HG02884 (cell line): ENCODE measurements at regions not wholly inside any gene's neighbourhood (a gene's known extent, or its start where the extent isn't known, plus 50 kb on each side); places are given as distances from the start of the nearest gene placed in this dataset.

Source experiments
- ATAC-seq: cut with Tn5 transposase; IDR thresholded peaks from one replicate; pipeline ENCODE4 v1.9.1; 2021; ENCODE audit warnings: mild to moderate bottlenecking, moderate library complexity; ENCODE audit not compliant: unreplicated experiment

GRCh38 chr5:124102486-124102885, 590.5 kb downstream of the CSNK1G3 start:
- ATAC-seq = no peak

DNA sequence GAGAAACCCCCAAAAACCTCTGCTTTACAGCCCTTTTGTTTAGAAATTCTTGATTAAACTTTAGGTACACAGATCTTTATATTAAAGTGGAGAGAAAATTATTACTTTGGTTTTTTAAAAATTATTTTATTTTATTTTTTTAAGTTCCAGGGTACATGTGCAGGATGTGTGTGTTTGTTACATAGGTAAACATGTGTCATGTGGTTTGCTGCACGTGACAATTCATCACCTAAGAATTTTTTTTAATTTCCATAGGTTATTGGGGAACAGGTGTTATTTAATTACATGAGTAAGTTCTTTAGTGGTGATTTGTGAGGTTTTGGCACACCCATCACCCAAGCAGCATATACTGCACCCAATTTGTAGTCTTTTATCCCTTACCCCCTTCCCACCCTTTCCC, 581.7 kb downstream of the CSNK1G3 start:
- ATAC-seq = no peak

DNA sequence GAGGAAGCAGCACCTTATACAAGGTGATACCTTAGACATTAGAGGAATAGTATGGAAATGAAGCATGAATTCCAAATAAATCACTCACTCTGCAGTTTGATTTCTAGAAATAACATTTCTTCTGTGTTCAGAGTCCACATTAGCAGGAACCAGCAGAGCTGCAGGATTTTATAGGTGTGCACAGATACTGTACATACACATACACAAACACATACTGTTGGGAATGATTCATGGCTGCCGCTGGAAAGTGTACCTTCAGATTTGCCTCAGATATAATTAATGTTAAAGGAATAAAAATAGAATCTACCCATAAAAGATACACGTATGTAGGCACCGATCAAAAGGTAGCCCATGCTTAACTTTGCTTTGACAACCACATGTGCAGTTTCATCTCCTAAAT, 578.1 kb downstream of the CSNK1G3 start:
- ATAC-seq = no peak

GRCh38 chr5:124089578-124089977, 577.6 kb downstream of the CSNK1G3 start:
- no peak for ATAC-seq

- no peak for ATAC-seq
These were observed 576.5 kb downstream of the CSNK1G3 start for GRCh38 chr5:124088289-124089032.

DNA sequence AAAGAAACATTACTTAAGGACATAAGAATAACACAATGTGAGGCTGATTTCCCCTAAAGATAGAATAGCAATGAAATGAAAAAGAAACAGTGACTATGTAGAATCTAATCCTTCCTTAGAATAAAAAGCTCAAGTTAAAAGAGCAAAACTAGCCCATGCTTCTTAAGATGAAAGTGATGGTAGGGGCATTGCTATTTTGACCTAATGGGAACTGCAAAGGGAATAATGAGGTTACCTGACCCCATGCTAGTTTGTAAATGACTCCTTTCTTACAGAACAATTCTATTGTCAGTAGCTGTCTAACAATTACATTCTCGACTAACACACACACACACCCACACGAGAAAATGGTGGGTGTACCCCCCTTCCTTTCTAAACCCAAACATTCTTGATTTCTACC, 575.8 kb downstream of the CSNK1G3 start:
- ATAC-seq = no peak

- ATAC-seq = no peak
These were observed 568.3 kb downstream of the CSNK1G3 start for GRCh38 chr5:124080256-124080655.

DNA sequence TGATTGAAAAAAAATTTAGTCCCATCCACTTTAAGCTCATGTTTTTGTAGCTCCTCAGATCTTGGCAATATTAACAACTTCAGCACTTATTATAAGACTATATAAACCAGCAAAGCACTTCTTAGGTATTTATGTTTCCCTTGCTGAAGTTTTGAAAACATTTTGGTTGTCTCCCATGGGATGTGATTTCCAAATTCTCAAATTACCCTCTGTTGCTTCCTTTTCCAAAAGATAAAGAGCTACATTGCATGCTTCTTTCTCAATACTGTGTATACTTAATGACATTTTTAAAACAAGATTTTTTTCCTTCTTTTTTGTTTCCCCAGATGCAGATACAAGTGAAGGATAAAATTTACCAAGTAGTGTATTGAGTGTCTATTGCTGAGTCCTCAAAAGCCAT, 567.1 kb downstream of the CSNK1G3 start:
- no peak for ATAC-seq

- ATAC-seq = no peak
These were observed 562.5 kb downstream of the CSNK1G3 start for GRCh38 chr5:124074500-124074899.

DNA sequence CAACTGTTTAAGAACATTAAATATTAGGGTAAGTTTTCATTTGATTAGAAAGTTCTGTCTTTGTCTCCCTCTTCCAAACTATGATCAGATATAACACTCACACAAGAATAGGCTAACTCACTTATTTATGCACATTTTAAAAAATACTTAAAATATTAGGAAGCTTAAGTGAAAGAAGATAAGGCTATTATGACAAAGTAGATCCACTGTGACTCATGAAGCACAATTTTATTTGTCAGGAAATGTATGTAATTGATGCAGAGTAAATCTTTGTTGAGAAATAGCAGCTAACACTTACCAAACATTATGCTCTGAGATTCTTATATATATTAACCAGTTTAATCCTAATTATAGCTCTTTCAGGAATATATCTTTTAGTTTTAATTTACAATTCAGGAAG, 560.6 kb downstream of the CSNK1G3 start:
- ATAC-seq = no peak

DNA sequence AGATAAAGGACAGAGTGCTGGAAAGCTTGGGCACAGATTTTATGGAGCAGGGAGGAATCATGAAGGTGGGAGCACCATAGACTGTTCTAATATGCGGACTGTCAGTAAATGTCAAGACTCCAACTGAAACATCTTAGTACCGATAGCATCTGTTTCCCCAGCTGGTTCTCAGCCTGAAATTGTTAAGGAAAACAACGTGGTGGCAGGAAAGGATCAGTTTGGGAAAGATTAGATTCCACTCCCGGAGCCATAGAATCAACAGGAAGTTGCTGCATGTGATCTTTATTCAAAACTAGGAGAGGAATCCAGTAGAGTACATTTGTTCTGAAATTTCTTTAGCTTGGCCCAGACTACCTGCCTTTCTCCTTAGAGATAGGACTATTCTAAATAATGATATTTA, 559.1 kb downstream of the CSNK1G3 start:
- ATAC-seq = no peak

DNA sequence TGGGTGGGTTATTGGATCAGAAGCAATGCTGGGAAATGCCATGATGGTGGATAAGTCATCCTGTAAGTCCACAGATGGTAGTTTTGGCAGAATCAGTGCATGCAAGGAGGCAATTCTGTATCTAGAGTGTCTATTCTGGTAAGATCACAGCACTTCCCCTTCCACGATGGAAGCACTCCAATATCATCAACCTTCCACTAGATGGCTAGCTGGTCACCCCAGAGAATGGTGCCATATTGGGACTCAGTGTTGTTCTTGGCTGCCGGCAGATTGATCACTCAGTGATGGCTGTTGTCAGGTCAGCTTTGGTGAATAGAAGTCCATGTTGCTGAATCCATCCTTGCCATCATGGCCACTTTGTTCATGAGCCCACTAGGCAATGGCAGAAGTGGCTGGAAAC, 553.5 kb downstream of the CSNK1G3 start:
- no peak for ATAC-seq

GRCh38 chr5:124064956-124065355, 553.0 kb downstream of the CSNK1G3 start:
- no peak for ATAC-seq

GRCh38 chr5:124061663-124062062, 549.7 kb downstream of the CSNK1G3 start:
- ATAC-seq = no peak

- no peak for ATAC-seq
These were observed 549.1 kb downstream of the CSNK1G3 start for GRCh38 chr5:124061068-124061430.

DNA sequence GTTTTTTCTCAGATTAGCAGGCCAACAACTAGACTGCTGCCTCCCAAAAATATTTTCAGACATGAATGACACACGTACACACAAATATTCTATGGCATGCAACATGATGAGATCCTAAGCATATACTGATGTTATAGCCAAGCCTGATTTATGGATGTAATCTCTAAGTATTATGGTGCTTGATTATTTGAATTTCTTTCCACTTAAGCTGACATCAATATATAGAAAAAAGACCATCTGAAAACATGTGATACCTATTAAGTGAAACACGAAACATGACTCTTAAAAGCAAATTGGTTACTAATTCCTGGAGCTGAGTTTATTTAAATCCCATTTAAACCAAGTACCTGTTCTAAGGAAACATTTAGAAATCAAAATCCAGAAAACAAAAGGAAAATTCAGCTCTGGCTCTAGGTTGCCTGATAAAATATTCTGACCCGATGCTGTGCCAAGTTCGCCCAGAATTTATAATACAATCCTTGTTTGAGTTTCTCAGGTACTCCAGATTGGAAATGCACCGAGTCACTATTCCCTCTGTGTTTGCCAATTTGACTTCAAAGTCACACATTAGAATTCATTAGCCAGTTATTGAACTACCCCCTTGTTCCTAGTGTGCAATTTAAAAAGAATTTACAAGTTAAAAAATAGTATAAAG, 548.6 kb downstream of the CSNK1G3 start:
- no peak for ATAC-seq

DNA sequence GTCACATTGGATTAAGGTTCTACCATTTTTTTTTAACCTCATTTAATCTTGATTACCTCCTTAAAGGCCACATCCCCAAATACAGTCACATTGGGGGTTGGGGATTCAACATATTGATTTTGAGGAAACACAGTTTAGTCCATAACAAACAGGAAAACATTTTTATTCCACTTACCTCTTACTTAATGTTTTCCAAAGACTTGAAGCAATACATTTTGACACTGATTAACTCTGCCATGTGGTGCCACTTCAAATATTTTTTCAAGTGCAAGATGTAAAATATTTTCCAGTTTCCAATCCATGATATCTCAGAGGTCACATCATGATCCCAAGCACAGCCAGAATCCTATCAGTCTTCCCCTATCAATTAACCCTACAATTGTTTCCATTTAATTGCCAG, 548.0 kb downstream of the CSNK1G3 start:
- no peak for ATAC-seq

DNA sequence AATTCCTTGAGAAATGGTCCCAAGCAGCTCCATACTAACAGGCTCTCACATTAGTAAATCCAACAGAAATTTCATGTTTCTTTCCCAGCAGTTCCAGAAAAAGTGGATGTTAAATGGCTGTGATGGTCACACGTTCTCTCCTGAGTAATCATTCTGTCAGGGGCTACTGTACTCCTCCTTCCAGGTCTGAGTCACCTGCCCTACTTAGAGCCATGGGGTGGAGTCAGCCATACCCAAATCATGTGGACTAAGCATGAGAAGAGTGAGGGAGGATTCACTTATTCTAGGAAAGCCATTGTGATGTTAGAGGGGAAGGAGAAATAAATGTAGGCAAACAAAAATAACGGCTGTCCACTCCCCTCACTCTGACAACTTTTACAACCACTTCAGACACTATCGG, 547.2 kb downstream of the CSNK1G3 start:
- no peak for ATAC-seq

DNA sequence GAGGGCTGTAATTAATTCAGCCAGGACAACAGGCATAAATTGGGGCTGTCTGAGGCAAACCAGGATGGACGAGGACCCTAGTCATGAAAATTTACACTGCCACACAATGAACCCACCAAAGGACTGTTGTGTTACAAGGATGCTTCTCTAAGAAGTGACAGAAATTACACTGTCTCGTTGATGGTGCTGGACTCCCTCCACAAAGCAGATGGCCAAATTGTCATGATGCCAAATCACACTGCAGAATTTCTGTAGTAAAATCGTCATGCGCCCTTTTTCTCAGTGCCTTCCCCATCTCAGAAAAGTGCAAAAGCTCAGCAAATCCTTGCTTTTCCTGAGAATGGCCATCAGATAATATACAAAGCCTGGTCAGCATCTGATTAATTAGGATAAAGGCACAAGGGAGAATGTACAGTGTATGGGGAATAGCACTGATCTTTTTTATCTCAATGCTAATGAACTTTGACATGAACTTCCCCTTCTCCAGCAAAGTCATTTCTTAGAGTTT, 545.8 kb downstream of the CSNK1G3 start:
- no peak for ATAC-seq

DNA sequence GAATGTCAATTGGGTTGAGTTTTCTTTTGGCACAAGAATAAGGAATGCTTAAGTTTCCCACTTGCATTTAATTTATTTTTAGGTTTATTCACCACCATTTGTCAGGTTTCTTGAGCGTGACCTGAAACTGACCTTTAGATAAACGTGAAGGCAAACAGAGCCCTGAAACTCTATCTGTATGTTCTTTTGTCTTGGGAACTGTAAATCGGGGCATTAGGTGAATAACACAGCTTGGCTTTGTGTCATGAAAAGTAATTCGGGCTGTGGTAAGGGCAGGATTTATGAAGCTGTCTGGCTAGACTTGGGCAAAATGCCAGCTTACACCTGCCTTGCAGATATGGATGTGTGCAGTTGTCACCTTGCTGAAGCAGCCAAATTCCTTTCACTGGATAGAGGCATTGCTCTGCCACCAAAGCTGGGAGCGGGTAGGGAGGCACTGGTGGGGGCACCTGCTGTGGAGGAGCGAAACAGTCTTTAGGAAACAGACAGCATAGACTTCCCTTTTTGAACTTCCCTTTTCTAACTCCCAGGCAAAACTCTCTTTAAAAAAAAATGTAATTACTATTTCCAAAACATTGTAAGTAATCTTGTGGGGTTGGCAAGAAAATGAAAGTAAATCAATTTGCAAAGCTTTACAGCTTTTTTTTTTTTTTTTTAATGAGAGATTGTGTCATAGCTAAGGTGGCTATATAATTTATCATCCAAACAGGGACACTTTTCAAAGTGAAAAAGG, 545.2 kb downstream of the CSNK1G3 start:
- ATAC-seq = peak; percentile 45

- ATAC-seq = peak; percentile 64
These were observed 544.5 kb downstream of the CSNK1G3 start for GRCh38 chr5:124056326-124056990.
